OCI-LY1 (cell line): ENCODE measurements at regions not wholly inside any gene's neighbourhood (a gene's known extent, or its start where the extent isn't known, plus 50 kb on each side); places are given as distances from the start of the nearest gene placed in this dataset.

Experiments
- H2AFZ ChIP-seq: fragments of 200-600 bp; sonication (generic), shearing (Covaris generic); 2 replicates; pipeline ENCODE4 v1.6.0; 2014; ENCODE audit warnings: antibody characterized with exemption, mild to moderate bottlenecking, low read length
- H3F3A ChIP-seq: fragments of 200-600 bp; sonication (generic), shearing (Covaris generic); 2 replicates; pipeline ENCODE4 v1.6.0; 2014; ENCODE audit warnings: mild to moderate bottlenecking, antibody characterized with exemption, low read length, moderate library complexity; ENCODE audit not compliant: insufficient read depth
- H3K27ac ChIP-seq: fragments of 200-600 bp; sonication (generic); 2 replicates; pipeline ENCODE4 v1.5.1; 2014; ENCODE audit warnings: low read length, mixed run types, mild to moderate bottlenecking, low read depth; ENCODE audit not compliant: poor library complexity, severe bottlenecking
- H3K27me3 ChIP-seq: fragments of 200-600 bp; sonication (generic); 2 replicates; pipeline ENCODE4 v1.6.0; 2014; ENCODE audit warnings: antibody characterized with exemption, mild to moderate bottlenecking, low read length, moderate library complexity; ENCODE audit not compliant: insufficient read depth
- H3K36me3 ChIP-seq: fragments of 200-600 bp; sonication (generic); 2 replicates; pipeline ENCODE4 v1.6.1; 2014; ENCODE audit warnings: mild to moderate bottlenecking, antibody characterized with exemption, low read length, moderate library complexity, mixed read lengths; ENCODE audit not compliant: insufficient read depth
- H3K4me1 ChIP-seq: fragments of 200-600 bp; sonication (generic); 2 replicates; pipeline ENCODE4 v1.5.1; 2014; ENCODE audit warnings: mild to moderate bottlenecking, low read length, moderate library complexity; ENCODE audit not compliant: insufficient read depth, severe bottlenecking
- H3K4me2 ChIP-seq: fragments of 200-600 bp; sonication (generic), shearing (Covaris generic); 2 replicates; pipeline ENCODE4 v1.6.1; 2014; ENCODE audit warnings: low read length
- H3K4me3 ChIP-seq: fragments of 200-600 bp; sonication (generic); 2 replicates; pipeline ENCODE4 v1.5.1; 2014; ENCODE audit warnings: low read length, low read depth, mild to moderate bottlenecking, mixed read lengths; ENCODE audit not compliant: poor library complexity, severe bottlenecking
- H3K79me2 ChIP-seq: fragments of 200-600 bp; shearing (Covaris generic); 2 replicates; pipeline ENCODE4 v1.6.1; 2016; ENCODE audit warnings: mixed run types, low read length, mixed read lengths; ENCODE audit not compliant: insufficient read depth
- H3K9ac ChIP-seq: fragments of 200-600 bp; sonication (generic), shearing (Covaris generic); 2 replicates; pipeline ENCODE4 v1.6.1; 2014; ENCODE audit warnings: mild to moderate bottlenecking, low read length, mixed read lengths
- H3K9me2 ChIP-seq: fragments of 200-600 bp; sonication (generic), shearing (Covaris generic); 2 replicates; pipeline ENCODE4 v1.6.1; 2014; ENCODE audit warnings: low read depth, mild to moderate bottlenecking, low read length, mixed read lengths
- H3K9me3 ChIP-seq: fragments of 200-600 bp; shearing (Covaris generic); 2 replicates; pipeline ENCODE4 v1.6.1; 2014; ENCODE audit warnings: low read length, mixed read lengths
- H4K20me1 ChIP-seq: fragments of 200-600 bp; sonication (generic), shearing (Covaris generic); 2 replicates; pipeline ENCODE4 v1.6.0; 2016; ENCODE audit warnings: mild to moderate bottlenecking, low read length; ENCODE audit not compliant: insufficient read depth
- EZH2 ChIP-seq: fragments of 200-600 bp; sonication (generic), shearing (Covaris generic); IDR thresholded peaks from 2 replicates; pipeline ENCODE4 v1.8.0; 2017; ENCODE audit warnings: borderline replicate concordance, mixed run types, mild to moderate bottlenecking, antibody characterized with exemption, low read length, moderate library complexity, mixed read lengths
- TF ChIP-seq, protein P1 (sequence below): fragments of 200-600 bp; sonication (generic), shearing (Covaris generic); IDR thresholded peaks from 2 replicates; pipeline ENCODE4 v1.5.1; 2017; ENCODE audit warnings: mild to moderate bottlenecking, antibody characterized with exemption, low read length, moderate library complexity, mixed read lengths

DNA sequence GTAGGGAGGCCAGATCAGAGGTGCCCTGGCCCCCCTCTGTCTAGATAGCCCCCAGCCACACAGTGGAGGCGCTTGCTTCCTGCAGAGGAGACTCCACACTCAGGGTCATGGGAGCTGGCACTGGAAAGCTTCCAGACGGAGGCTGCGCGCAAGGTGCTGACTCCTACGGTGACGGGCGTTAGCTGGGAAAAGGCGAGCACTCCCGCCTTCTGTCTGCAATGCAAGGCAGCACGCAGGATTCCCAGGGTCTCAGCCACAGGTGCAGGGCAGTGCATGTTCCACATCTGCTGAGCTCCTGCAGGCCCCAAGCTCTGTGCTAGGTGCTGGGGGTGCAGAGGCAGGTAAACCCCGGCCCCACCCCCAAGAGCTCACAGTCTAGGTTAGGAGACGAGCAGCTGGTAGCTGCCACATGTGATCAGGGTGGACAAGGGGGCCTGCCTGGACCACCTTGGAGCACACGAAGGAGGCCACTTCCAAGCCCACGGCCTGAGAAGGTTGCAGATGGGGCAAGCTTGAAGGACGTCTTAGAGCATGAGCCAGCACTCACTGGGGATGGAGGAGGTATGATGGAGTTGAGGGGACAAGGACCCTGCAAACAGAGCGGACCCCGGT lies 310.9 kb upstream of the DIO3 start:
- no peak overlapping the region for H3K9ac ChIP-seq
- H2AFZ ChIP-seq, result no peak overlapping the region
- no peak overlapping the region for H3K27ac ChIP-seq
- H3F3A ChIP-seq, result no peaks in the 10 kb centered on the region
- TF ChIP-seq, protein P1, sequence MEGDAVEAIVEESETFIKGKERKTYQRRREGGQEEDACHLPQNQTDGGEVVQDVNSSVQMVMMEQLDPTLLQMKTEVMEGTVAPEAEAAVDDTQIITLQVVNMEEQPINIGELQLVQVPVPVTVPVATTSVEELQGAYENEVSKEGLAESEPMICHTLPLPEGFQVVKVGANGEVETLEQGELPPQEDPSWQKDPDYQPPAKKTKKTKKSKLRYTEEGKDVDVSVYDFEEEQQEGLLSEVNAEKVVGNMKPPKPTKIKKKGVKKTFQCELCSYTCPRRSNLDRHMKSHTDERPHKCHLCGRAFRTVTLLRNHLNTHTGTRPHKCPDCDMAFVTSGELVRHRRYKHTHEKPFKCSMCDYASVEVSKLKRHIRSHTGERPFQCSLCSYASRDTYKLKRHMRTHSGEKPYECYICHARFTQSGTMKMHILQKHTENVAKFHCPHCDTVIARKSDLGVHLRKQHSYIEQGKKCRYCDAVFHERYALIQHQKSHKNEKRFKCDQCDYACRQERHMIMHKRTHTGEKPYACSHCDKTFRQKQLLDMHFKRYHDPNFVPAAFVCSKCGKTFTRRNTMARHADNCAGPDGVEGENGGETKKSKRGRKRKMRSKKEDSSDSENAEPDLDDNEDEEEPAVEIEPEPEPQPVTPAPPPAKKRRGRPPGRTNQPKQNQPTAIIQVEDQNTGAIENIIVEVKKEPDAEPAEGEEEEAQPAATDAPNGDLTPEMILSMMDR, result no peak
- no peak for TF ChIP-seq EZH2
- no peak overlapping the region for H3K4me3 ChIP-seq
- no peak overlapping the region for H3K4me2 ChIP-seq
- H4K20me1 ChIP-seq, result no peaks in the 10 kb centered on the region
- no peaks in the 10 kb centered on the region for H3K4me1 ChIP-seq
- no peaks in the 10 kb centered on the region for H3K9me2 ChIP-seq
- H3K36me3 ChIP-seq, result no peaks in the 10 kb centered on the region
- H3K79me2 ChIP-seq, result no peaks in the 10 kb centered on the region
- no peaks in the 10 kb centered on the region for H3K9me3 ChIP-seq
- H3K27me3 ChIP-seq, result 0 out of 2 replicates have a peak, but pooled peaks cover 3% of the 10 kb centered on the region

DNA sequence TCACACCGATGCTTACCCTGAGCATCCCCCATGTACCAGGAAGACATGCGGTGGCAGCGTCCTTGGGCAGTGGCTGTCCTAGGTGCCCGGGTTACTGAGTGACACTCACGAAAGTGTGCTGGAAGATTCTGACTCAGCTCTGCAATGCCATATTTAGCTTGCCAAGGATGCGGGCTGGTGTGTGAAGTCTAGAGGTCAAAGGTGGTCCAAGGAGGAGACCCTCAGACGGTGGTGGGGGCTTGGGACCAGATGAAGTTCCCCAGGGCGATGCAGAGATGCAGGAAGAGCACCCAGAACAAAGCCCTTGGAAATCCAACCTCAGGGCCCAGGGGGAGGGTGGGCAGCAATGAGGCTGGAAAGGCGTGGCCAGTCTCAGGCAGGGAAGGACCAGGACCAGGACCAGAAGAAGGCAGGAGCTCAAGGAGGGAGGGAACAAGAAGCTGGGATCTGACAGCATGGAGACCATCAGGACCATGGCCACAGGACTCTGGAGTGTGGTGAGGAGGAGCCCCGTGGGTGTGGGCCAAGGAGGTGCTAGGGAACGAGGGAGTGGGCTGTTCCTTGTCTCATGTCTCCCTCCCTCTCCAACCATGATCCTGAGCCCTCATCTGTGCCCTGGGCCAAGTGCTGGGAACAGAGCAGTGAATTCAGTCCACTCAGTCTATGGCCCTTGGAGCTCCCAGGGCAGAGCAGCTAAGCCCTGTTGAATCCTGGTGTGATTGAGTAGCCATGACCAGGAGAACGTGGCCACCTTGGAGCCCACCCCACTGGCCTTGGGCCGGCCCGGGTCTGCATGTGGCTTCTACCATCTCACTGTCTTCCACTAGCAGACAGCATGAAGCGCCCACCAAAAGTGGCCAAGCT lies 310.1 kb upstream of the DIO3 start:
- H3K27ac ChIP-seq, result no peak overlapping the region
- H3K79me2 ChIP-seq, result no peaks in the 10 kb centered on the region
- no peak overlapping the region for H3K9ac ChIP-seq
- H3K4me1 ChIP-seq, result no peaks in the 10 kb centered on the region
- no peak for TF ChIP-seq EZH2
- TF ChIP-seq, protein P1, result no peak
- H3K27me3 ChIP-seq, result 0 out of 2 replicates have a peak, but pooled peaks cover 3% of the 10 kb centered on the region
- no peaks in the 10 kb centered on the region for H4K20me1 ChIP-seq
- H2AFZ ChIP-seq, result no peak overlapping the region
- H3F3A ChIP-seq, result no peaks in the 10 kb centered on the region
- no peak overlapping the region for H3K4me3 ChIP-seq
- H3K9me2 ChIP-seq, result no peaks in the 10 kb centered on the region
- H3K36me3 ChIP-seq, result no peaks in the 10 kb centered on the region
- H3K9me3 ChIP-seq, result no peaks in the 10 kb centered on the region
- no peak overlapping the region for H3K4me2 ChIP-seq

DNA sequence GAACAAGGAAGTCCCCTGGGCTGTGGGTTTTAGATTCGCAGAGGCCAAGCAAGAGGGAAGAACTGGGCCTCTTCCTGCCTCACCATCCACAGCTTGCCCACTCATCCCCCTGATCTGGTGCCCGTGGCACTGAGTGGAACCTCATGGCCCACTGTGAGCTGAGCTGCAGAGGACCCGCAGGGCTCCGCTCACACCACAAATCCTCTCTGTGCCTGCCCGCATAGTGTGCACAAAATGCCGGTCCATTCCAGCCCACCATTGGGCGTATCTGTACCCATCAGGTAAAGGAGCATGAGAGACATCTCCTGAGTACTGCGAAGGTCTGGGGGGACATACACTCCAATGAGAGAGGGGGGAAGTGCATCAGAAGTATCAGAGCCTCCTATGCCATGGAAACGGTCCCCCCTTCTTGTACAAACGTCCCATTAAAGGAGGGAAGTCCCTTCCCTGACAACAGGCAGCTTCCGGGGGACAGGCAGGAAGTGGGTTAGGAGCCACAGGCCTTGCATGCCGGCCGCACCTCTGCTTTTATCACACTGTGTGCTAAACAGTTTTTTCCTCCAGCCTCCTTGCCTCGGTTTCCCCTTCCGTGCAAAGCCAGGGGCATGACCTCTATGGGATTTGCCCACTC lies 309.4 kb upstream of the DIO3 start:
- no peak overlapping the region for H3K4me2 ChIP-seq
- H3K9ac ChIP-seq, result no peak overlapping the region
- no peaks in the 10 kb centered on the region for H3K4me1 ChIP-seq

More for the DNA sequence above, 309.4 kb upstream of the DIO3 start:
- Histone ChIP-seq H3K9me2 (no peaks in the 10 kb centered on the region), H3K36me3 (no peaks in the 10 kb centered on the region), H3K79me2 (no peaks in the 10 kb centered on the region), H3K4me3 (no peak overlapping the region), H3K9me3 (no peaks in the 10 kb centered on the region), H3K27ac (no peak overlapping the region), H2AFZ (no peak overlapping the region), H3K27me3 (0 out of 2 replicates have a peak, but pooled peaks cover 3% of the 10 kb centered on the region), H4K20me1 (no peaks in the 10 kb centered on the region), H3F3A (no peaks in the 10 kb centered on the region)
- TF ChIP-seq EZH2, result no peak
- TF ChIP-seq, protein P1, result no peak
